OCI-LY7 (cell line): ENCODE measurements at regions not wholly inside any gene's neighbourhood (a gene's known extent, or its start where the extent isn't known, plus 50 kb on each side); places are given as distances from the start of the nearest gene placed in this dataset.

Experiments
- CTCF ChIP-seq: fragments of 200-600 bp; sonication (generic); conservative IDR thresholded peaks from 2 replicates; pipeline ENCODE4 v1.5.1; 2014; ENCODE audit warnings: mild to moderate bottlenecking, antibody characterized with exemption, low read length, moderate library complexity, mixed read lengths
- EZH2phosphoT487 ChIP-seq: fragments of 200-600 bp; sonication (generic); IDR thresholded peaks from 2 replicates; pipeline ENCODE4 v1.6.1; 2018; ENCODE audit warnings: low read depth, borderline replicate concordance, mild to moderate bottlenecking, mixed run types, antibody characterized with exemption, low read length, moderate library complexity, mixed read lengths

DNA sequence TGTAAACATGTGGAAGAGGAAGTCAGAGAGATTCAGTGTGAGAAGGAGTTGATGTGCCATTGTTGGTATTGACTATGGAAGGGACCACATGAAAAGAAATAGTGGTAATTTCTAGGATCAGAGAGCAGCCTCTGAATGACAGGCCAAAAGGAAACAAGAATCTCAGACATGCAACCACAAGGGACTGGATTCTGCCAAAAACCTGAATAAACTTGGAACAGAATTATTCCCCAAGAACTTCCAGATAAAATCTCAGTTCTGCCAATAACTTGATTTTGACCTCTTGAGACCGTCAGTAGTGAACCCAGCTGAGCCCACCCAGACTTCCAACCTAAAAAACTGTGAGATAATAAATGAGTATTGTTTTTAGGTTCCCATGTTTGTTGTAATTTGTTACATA lies 653.6 kb upstream of the NR3C2 start:
- no peak for TF ChIP-seq CTCF
- no peak for TF ChIP-seq EZH2phosphoT487
